ENCODE measurements at regions not wholly inside any gene's neighbourhood (a gene's known extent, or its start where the extent isn't known, plus 50 kb on each side); places are given as distances from the start of the nearest gene placed in this dataset.

GRCh38 chr1:114342376-114342775 lies 168.6 kb downstream of the TRIM33 start:
- Histone ChIP-seq H3K36me3 (no peaks in the 10 kb centered on the region), H3K9ac (ENCODE audit: low read depth in 2 of 2, low read length in 2 of 2) (no peak overlapping the region), H3K27me3 (no peaks in the 10 kb centered on the region), H3K4me3 (no peak overlapping the region), H3K27ac (no peak overlapping the region), H3K4me1 (no peaks in the 10 kb centered on the region), H3K9me3 (no peaks in the 10 kb centered on the region)
- no peak for DNase-seq
- TF ChIP-seq CTCF (IDR thresholded peaks at IDR 0.05) = no peak
- intact Hi-C loops (cut with DNase I) = loop anchor here (10.0 kb wide), 1 partner anchor 232 kb away; no protein-coding TSS in a partner anchor

GRCh38 chr1:114341856-114342255 lies 169.1 kb downstream of the TRIM33 start:
- H3K27me3 ChIP-seq = no peaks in the 10 kb centered on the region
- TF ChIP-seq CTCF (IDR thresholded peaks at IDR 0.05) = no peak
- intact Hi-C loops (cut with DNase I) = loop anchor here (10.0 kb wide), 1 partner anchor 233 kb away; no protein-coding TSS in a partner anchor
- no peaks in the 10 kb centered on the region for H3K36me3 ChIP-seq
- H3K27ac ChIP-seq = no peak overlapping the region
- no peaks in the 10 kb centered on the region for H3K9me3 ChIP-seq
- no peak overlapping the region for H3K4me3 ChIP-seq
- H3K4me1 ChIP-seq = no peaks in the 10 kb centered on the region
- DNase-seq = no peak
- H3K9ac ChIP-seq (ENCODE audit: low read depth in 2 of 2, low read length in 2 of 2) = no peak overlapping the region

GRCh38 chr1:114341299-114341698 lies 169.7 kb downstream of the TRIM33 start:
- no peak overlapping the region for H3K9ac ChIP-seq (ENCODE audit: low read depth in 2 of 2, low read length in 2 of 2)
- no peak overlapping the region for H3K27ac ChIP-seq

GRCh38 chr1:114340892-114341291 lies 170.1 kb downstream of the TRIM33 start:
- Histone ChIP-seq H3K4me3 (no peak overlapping the region), H3K9ac (ENCODE audit: low read depth in 2 of 2, low read length in 2 of 2) (no peak overlapping the region), H3K27me3 (no peaks in the 10 kb centered on the region), H3K4me1 (no peaks in the 10 kb centered on the region), H3K9me3 (no peaks in the 10 kb centered on the region), H3K27ac (no peak overlapping the region), H3K36me3 (no peaks in the 10 kb centered on the region)
- intact Hi-C loops (cut with DNase I) = loop anchor here (10.0 kb wide), 1 partner anchor 234 kb away; no protein-coding TSS in a partner anchor
- no peak for DNase-seq
- no peak for TF ChIP-seq CTCF (IDR thresholded peaks at IDR 0.05)

More at GRCh38 chr1:114341299-114341698, 169.7 kb downstream of the TRIM33 start:
- no peaks in the 10 kb centered on the region for H3K4me1 ChIP-seq
- no peak for DNase-seq
- intact Hi-C loops (cut with DNase I) = loop anchor here (10.0 kb wide), 1 partner anchor 234 kb away; no protein-coding TSS in a partner anchor
- H3K4me3 ChIP-seq = no peak overlapping the region
- no peaks in the 10 kb centered on the region for H3K9me3 ChIP-seq
- no peaks in the 10 kb centered on the region for H3K27me3 ChIP-seq
- TF ChIP-seq CTCF (IDR thresholded peaks at IDR 0.05) = no peak
- no peaks in the 10 kb centered on the region for H3K36me3 ChIP-seq

- no peak for DNase-seq
- no peaks in the 10 kb centered on the region for H3K4me1 ChIP-seq
- H3K27me3 ChIP-seq = no peaks in the 10 kb centered on the region
- no peak for TF ChIP-seq CTCF (IDR thresholded peaks at IDR 0.05)
- H3K9me3 ChIP-seq = no peaks in the 10 kb centered on the region
- intact Hi-C loops (cut with DNase I) = no loop called here
- no peak overlapping the region for H3K4me3 ChIP-seq
- H3K27ac ChIP-seq = no peak overlapping the region
- no peak overlapping the region for H3K9ac ChIP-seq (ENCODE audit: low read depth in 2 of 2, low read length in 2 of 2)
- H3K36me3 ChIP-seq = no peaks in the 10 kb centered on the region
Observed at GRCh38 chr1:114339379-114339778, 171.6 kb downstream of the TRIM33 start.
